Hematopoietic multipotent progenitor cell treated with erythropoietin and hydrocortisone succinate and interleukin-3 and kit ligand, for 15 days (in vitro differentiated cells): ENCODE measurements at regions not wholly inside any gene's neighbourhood (a gene's known extent, or its start where the extent isn't known, plus 50 kb on each side); places are given as distances from the start of the nearest gene placed in this dataset.

Experiments used
- DNase-seq: peaks from one replicate; pipeline ENCODE4 v3.0.0-alpha.2; 2015; ENCODE audit warnings: low spot score

DNA sequence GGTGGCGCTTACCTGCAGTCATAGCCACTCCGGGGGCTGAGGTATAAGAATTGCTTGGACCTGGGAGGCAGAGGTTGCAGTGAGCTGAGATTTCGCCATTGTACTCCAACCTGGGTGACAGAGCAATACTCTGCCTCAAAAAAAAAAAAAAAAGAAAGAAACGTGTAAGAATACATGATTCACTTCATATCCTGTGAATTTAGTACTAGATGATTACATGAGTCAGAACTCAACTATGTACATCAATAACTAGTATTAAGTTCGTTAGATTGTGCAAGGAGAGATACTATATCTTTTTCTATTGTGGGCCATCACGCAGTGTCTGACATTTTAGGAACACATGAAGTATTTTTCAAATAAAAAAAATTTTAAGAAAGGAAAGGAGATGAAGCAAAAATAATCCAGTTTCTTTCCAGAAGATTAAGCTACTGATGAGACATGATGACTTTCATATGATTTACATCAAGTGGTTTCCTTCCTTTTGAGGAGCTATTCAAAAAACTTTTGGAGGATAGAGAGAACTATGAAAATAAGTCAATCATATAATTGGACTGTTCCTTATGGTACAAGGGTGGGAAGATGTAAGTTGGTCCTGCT, 64.7 kb upstream of the EXOC1L start:
- DNase-seq = no peak

DNA sequence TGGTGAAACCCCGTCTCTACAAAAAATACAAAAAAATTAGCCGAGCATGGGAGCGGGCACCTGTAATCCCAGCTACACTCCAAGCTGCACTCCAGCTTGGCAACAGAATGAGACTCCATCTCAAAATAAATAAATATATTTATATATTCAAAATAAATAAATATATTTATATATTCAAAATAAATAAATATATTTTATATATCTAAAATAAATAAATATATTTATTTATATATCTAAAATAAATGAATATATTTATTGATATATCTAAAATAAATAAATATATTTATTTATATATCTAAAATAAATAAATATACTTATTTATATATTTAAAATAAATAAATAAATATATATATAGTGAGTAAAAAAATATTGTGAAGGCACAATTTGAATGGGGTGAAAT, 63.4 kb upstream of the EXOC1L start:
- no peak for DNase-seq

DNA sequence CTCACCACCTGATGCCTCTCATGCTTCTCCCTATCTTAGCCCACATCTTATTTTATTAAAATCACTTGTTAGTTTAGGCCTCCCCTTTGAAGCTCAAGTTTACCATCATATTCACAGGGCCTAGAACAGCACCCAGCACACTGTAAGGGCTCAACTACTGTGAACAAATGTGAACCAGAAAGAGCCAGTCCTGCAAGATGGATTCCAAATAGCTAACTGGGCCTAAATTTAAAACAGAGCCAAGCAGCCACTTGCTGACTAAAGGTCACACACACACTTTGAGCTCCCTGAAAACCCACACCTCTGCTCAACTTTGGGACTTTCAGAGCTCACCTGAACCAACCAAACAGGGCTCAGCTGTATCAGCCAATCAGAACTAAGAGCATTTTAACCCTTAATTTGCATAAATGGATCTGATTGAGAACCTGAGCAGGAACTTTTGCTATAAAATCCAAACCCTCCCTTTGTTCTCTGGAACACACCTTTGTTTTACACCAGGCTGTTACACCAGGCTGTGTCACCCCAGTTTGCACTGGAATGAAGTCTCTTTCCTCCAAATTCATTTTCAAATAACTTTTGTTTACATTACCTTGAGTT, 62.1 kb upstream of the EXOC1L start:
- no peak for DNase-seq

- DNase-seq = no peak
Observed at GRCh38 chr4:55758066-55758465, 61.5 kb upstream of the EXOC1L start.

DNA sequence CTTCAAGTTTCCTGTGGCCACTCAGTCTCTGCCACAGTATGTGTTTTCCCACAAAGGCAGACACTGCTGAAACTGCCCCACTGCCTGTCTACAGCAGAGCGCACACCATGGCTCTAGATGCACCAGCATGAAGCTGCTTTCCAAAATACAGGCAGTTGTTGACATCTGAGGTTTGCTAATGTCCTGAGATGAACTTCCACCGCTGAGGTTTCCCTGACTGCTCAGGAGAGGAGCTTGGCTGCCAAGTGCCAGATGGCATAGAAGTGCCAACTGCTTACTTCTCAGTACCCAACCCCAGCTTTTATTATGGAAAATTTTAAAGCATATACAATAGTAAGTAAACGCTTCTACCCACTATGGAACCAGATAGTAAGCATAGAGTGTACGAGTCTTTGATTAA, 61.0 kb upstream of the EXOC1L start:
- DNase-seq = no peak

DNA sequence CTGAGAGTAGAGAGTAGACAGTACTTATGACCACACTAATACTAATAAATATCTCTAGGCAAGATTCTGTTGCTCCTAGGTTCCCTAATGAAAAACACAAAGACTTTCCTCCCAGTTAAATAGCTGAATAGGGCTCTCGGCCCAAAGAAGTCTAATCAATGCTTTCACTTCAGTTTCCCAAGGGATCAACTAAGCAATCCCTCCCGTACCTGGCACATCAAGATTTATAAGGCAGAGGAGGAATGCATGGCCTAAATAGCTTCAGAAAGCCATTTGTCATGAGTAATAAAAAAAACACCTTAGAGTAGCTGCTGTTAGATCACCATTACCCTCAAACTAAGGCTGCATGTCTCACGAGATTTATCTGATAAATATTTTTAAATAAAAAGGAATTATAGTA, 56.8 kb upstream of the EXOC1L start:
- no peak for DNase-seq

- no peak for DNase-seq
Observed at GRCh38 chr4:55763996-55764395, 55.6 kb upstream of the EXOC1L start.

- DNase-seq = no peak
Observed at GRCh38 chr4:55765070-55765469, 54.5 kb upstream of the EXOC1L start.

- DNase-seq = no peak
Observed at GRCh38 chr4:55768291-55768690, 51.3 kb upstream of the EXOC1L start.
